Kidney epithelial cell (primary cell): ENCODE measurements at regions not wholly inside any gene's neighbourhood (a gene's known extent, or its start where the extent isn't known, plus 50 kb on each side); places are given as distances from the start of the nearest gene placed in this dataset.

Experiments
- DNase-seq: peaks from one replicate; pipeline ENCODE4 v3.0.0-alpha.2; 2010; ENCODE audit warnings: low read depth
- H3K27me3 ChIP-seq: 2 replicates; pipeline ENCODE4 v1.6.0; 2011; ENCODE audit warnings: low read length; ENCODE audit not compliant: control insufficient read depth, insufficient read depth
- H3K36me3 ChIP-seq: 2 replicates; pipeline ENCODE4 v1.5.1; 2011; ENCODE audit warnings: low read length; ENCODE audit not compliant: control insufficient read depth, insufficient read depth
- H3K4me3 ChIP-seq: 2 replicates; pipeline ENCODE4 v1.5.1; 2011; ENCODE audit warnings: low read depth, mild to moderate bottlenecking, control low read depth, low read length
- TF ChIP-seq, protein P1 (sequence below): IDR thresholded peaks from 2 replicates; pipeline ENCODE4 v1.5.1; 2011; ENCODE audit warnings: mild to moderate bottlenecking, moderate library complexity, low read length, control low read depth, inconsistent platforms; ENCODE audit not compliant: insufficient read depth, poor library complexity, severe bottlenecking

DNA sequence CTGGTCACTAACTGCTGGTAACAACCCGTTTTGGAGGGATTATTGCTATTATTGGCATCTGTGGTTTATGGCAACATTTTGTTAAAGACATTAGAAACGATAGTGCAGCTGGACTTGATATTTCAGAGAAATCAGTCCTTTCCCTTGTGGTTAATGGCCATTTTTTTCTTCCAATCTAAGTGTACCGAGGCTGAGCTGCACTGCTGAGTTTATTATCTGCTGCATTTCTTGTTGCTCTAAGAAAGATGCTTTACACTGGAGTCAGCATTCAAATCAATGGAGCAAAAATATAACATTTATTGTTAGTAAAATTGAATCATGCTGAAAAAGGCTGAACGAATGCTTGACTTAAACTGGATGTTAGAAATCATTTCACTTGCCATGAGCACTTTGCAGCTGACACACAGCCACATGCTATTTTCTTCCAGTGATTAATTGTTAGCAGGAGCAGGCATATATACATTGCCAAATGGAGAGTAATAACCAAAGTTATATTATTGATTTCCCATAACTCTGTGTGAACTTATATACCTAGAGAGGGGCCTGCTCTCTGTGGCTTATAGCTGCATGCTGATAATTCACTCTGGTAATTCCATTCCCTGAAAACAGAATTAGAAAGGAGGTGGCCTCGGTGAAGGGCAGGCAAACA is 66.5 kb upstream of the TTC29 start:
- Histone ChIP-seq H3K36me3 (no peaks in the 10 kb centered on the region), H3K27me3 (no peaks in the 10 kb centered on the region), H3K4me3 (no peak overlapping the region)
- TF ChIP-seq, protein P1, sequence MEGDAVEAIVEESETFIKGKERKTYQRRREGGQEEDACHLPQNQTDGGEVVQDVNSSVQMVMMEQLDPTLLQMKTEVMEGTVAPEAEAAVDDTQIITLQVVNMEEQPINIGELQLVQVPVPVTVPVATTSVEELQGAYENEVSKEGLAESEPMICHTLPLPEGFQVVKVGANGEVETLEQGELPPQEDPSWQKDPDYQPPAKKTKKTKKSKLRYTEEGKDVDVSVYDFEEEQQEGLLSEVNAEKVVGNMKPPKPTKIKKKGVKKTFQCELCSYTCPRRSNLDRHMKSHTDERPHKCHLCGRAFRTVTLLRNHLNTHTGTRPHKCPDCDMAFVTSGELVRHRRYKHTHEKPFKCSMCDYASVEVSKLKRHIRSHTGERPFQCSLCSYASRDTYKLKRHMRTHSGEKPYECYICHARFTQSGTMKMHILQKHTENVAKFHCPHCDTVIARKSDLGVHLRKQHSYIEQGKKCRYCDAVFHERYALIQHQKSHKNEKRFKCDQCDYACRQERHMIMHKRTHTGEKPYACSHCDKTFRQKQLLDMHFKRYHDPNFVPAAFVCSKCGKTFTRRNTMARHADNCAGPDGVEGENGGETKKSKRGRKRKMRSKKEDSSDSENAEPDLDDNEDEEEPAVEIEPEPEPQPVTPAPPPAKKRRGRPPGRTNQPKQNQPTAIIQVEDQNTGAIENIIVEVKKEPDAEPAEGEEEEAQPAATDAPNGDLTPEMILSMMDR = no peak
- no peak for DNase-seq

DNA sequence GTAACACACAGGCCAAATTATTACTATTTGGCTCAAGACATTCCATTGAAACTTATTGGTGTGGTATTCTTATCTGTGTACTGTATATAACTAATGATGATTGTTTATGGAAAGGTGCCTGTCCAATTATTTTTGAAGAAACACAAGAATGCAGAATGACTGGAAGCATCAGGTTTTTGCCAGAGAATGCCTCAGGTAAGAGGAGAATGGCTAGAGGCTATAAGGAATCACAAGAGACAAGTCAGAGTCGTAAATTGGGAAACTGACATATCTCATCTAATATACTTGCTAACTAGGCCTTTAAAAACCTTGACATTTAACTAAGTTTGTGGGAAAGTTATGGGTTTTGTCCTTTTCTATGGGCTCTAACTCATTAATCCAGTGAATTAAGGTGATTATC is 69.3 kb upstream of the TTC29 start:
- no peaks in the 10 kb centered on the region for H3K36me3 ChIP-seq
- H3K4me3 ChIP-seq = no peak overlapping the region
- TF ChIP-seq, protein P1 = no peak
- H3K27me3 ChIP-seq = no peaks in the 10 kb centered on the region
- DNase-seq = no peak

DNA sequence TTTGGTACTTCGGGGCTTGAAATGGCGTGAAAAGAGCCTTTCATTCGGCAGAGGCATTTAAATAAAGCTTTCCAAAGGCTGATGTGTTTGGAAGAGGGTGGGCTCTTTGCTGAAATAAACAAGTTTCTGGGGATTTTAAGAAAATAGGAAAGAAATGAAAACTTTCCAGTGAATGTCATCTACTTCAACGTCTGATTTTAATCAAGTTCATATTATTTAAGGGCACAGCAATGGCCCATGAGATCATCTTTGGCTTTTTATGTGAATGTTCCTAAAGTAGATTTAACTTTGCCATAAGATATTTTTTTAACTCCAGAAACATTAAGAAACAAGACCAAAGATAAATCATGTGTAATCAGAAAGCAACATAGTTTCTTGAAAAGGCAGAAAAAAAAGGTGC is 69.8 kb upstream of the TTC29 start:
- Histone ChIP-seq H3K27me3 (no peaks in the 10 kb centered on the region), H3K36me3 (no peaks in the 10 kb centered on the region), H3K4me3 (no peak overlapping the region)
- TF ChIP-seq, protein P1 = no peak
- no peak for DNase-seq

DNA sequence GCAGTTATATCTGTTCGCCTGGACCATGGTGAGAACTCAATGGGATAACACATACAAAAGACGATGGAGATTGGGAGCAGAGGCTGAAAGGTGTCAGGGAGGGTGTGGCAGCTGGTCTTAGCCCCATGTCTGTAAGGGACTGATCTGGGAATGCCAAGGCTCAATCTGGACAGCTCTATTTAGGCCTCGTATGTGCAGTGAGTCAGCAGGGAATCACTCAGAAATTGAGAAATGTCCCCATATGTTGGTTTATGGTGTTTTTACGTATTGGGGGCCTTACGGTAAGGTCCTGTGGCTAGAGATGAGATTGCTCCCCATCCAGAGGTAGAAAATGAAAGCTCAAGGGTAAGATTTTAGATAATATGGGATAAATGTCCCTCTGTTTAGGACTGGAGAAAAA is 71.4 kb upstream of the TTC29 start:
- DNase-seq = no peak
- TF ChIP-seq, protein P1 = no peak
- no peaks in the 10 kb centered on the region for H3K27me3 ChIP-seq

DNA sequence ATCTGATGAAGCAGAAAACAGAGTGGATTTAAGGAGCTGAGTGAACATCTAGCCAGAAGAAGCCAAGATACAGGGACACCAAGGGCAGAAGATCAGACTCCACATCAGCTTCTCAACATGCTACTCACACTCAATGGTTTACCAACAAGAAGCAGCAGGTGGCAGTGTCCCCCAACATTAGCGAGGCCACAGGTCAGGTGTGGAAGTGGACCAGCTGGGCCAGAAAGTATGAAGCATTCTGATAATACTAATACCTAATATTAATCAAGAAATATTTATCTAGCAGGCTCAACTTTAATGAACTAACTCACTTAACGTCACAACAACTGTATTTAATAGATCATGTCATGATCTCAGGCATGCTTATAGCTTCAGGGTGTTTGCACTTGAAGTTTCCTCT is 73.4 kb upstream of the TTC29 start:
- Histone ChIP-seq H3K27me3 (no peaks in the 10 kb centered on the region), H3K4me3 (no peak overlapping the region), H3K36me3 (no peaks in the 10 kb centered on the region)
- TF ChIP-seq, protein P1 = peak; percentile 57
- peak; percentile 14 for DNase-seq

More for the DNA sequence above, 71.4 kb upstream of the TTC29 start:
- no peak overlapping the region for H3K4me3 ChIP-seq
- H3K36me3 ChIP-seq = no peaks in the 10 kb centered on the region

DNA sequence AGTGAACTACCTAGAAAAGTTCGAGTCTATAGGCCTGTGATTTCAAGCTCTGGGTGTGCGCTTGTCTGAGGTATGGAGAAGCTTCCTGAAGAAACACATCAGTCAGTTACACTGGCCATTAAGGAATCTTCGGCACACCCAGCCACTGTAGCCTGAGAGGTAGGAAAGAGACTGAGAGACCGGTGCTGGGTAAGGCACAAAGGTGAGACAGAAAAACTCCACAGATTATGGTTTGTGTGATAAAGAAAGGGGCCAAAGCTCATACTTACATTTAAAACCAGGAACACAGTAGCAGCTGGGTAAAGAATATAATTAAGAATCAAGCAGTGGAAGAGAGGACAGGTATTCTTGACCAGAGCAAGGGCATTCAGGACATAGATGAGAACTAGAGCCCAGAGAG is 74.8 kb upstream of the TTC29 start:
- Histone ChIP-seq H3K27me3 (no peaks in the 10 kb centered on the region), H3K36me3 (no peaks in the 10 kb centered on the region), H3K4me3 (no peak overlapping the region)
- no peak for DNase-seq
- TF ChIP-seq, protein P1 = no peak
